HL-60 (cell line): ENCODE measurements at regions not wholly inside any gene's neighbourhood (a gene's known extent, or its start where the extent isn't known, plus 50 kb on each side); places are given as distances from the start of the nearest gene placed in this dataset.

ENCODE experiments used
- DNase-seq, 2 experiments: peaks; one replicate each; pipeline ENCODE4 v3.0.0-alpha.2; 2010 to 2020; ENCODE audit warnings: low read depth in 1 of 2, low spot score in 1 of 2
- H3K27ac ChIP-seq: fragments of 250-450 bp; sonication (Bioruptor Pico); replicated peaks from 2 replicates; pipeline ENCODE4 v1.5.1; 2020; ENCODE audit warnings: mild to moderate bottlenecking, moderate library complexity
- H3K27me3 ChIP-seq: fragments of 250-450 bp; sonication (Bioruptor Pico); 2 replicates; pipeline ENCODE4 v1.5.1; 2021; ENCODE audit warnings: mild to moderate bottlenecking, moderate library complexity; ENCODE audit not compliant: insufficient read depth, poor library complexity, severe bottlenecking
- H3K4me3 ChIP-seq: replicated peaks from 2 replicates; pipeline ENCODE4 v1.5.1; 2011; ENCODE audit warnings: mild to moderate bottlenecking, control low read depth, low read length; ENCODE audit not compliant: insufficient read depth
- GABPA ChIP-seq: IDR thresholded peaks from 2 replicates; pipeline ENCODE4 v1.6.1; 2012; ENCODE audit warnings: low read depth
- POLR2AphosphoS5 ChIP-seq: IDR thresholded peaks from 2 replicates; pipeline ENCODE4 v1.6.1; 2012; ENCODE audit warnings: low read depth
- SPI1 ChIP-seq: IDR thresholded peaks from 2 replicates; pipeline ENCODE4 v1.6.1; 2012; ENCODE audit warnings: low read depth, mild to moderate bottlenecking, borderline replicate concordance
- TF ChIP-seq, protein P1 (sequence below): IDR thresholded peaks from one replicate; pipeline ENCODE4 v1.5.1; 2011; ENCODE audit warnings: low read length, control low read depth, inconsistent platforms; ENCODE audit not compliant: insufficient read depth
- TF ChIP-seq, protein P2 (sequence below): IDR thresholded peaks from 2 replicates; pipeline ENCODE4 v1.6.1; 2012; ENCODE audit warnings: low read depth; ENCODE audit not compliant: insufficient replicate concordance

DNA sequence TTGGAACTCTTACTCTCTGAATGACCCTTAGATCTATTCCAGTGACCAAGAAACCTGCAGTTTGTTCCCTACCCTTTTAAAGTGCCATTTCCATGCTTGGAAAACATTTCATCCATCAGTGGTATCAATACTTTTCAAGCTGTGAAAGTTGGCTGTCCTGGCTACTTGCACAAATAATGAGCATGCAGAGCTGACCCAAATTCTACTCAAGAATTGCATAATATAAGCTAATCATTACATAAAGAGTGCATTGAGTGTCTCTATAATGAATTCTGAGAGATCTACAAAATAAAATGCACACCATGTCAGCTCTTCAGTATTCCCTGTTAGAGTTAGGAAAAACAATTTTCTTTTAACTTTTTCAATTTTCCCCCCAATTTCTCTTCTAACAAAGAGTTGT lies 181.3 kb upstream of the HS3ST5 start:
- H3K4me3 ChIP-seq: no peak overlapping the region
- H3K27me3 ChIP-seq: no peaks in the 10 kb centered on the region
- no peak for DNase-seq
- no peak overlapping the region for H3K27ac ChIP-seq
- TF ChIP-seq SPI1 (no peak), GABPA (no peak), POLR2AphosphoS5 (no peak)
- TF ChIP-seq, protein P1, sequence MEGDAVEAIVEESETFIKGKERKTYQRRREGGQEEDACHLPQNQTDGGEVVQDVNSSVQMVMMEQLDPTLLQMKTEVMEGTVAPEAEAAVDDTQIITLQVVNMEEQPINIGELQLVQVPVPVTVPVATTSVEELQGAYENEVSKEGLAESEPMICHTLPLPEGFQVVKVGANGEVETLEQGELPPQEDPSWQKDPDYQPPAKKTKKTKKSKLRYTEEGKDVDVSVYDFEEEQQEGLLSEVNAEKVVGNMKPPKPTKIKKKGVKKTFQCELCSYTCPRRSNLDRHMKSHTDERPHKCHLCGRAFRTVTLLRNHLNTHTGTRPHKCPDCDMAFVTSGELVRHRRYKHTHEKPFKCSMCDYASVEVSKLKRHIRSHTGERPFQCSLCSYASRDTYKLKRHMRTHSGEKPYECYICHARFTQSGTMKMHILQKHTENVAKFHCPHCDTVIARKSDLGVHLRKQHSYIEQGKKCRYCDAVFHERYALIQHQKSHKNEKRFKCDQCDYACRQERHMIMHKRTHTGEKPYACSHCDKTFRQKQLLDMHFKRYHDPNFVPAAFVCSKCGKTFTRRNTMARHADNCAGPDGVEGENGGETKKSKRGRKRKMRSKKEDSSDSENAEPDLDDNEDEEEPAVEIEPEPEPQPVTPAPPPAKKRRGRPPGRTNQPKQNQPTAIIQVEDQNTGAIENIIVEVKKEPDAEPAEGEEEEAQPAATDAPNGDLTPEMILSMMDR: no peak
- TF ChIP-seq, protein P2, sequence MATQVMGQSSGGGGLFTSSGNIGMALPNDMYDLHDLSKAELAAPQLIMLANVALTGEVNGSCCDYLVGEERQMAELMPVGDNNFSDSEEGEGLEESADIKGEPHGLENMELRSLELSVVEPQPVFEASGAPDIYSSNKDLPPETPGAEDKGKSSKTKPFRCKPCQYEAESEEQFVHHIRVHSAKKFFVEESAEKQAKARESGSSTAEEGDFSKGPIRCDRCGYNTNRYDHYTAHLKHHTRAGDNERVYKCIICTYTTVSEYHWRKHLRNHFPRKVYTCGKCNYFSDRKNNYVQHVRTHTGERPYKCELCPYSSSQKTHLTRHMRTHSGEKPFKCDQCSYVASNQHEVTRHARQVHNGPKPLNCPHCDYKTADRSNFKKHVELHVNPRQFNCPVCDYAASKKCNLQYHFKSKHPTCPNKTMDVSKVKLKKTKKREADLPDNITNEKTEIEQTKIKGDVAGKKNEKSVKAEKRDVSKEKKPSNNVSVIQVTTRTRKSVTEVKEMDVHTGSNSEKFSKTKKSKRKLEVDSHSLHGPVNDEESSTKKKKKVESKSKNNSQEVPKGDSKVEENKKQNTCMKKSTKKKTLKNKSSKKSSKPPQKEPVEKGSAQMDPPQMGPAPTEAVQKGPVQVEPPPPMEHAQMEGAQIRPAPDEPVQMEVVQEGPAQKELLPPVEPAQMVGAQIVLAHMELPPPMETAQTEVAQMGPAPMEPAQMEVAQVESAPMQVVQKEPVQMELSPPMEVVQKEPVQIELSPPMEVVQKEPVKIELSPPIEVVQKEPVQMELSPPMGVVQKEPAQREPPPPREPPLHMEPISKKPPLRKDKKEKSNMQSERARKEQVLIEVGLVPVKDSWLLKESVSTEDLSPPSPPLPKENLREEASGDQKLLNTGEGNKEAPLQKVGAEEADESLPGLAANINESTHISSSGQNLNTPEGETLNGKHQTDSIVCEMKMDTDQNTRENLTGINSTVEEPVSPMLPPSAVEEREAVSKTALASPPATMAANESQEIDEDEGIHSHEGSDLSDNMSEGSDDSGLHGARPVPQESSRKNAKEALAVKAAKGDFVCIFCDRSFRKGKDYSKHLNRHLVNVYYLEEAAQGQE: no peak

DNA sequence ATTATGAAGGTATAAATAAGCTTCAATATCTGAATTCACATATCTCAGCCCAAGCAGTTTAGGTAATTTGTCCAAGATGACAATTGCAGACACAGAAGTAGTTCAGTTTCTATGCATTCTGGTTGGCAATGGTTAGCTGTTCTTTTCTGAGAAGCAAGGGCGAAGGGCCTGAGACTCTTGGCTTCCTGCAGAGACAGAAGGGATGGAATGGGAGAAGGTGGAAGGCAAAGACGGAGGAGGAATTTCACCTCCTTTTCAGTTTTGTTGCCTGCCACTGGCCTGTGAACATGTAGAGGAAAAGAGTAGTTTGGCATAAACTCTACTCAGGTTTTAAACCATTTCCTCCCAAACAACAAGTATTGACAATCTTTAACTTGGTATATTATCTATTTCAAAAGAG lies 180.7 kb upstream of the HS3ST5 start:
- no peak for TF ChIP-seq SPI1
- TF ChIP-seq, protein P2: no peak
- TF ChIP-seq GABPA: no peak
- TF ChIP-seq, protein P1: no peak
- no peak for TF ChIP-seq POLR2AphosphoS5

DNA sequence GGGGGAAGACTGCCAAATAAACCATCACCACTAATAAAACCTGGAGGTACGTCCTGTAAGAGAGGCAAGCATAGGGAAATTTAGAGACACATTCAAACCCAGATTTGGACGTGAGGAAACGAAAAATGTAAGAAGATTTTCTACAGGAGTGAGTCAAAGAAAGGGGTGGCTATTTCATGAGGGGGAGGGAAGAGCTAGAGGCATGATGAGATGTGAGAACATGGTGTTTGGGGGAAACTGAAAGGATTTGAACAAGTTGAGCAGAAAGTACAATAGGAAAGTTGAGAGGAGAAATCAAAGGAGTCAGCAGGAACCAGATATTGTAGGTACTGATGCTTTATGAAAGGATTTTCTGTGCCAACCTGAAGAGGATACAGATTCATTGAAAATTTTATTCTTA lies 179.1 kb upstream of the HS3ST5 start:
- H3K27me3 ChIP-seq: no peaks in the 10 kb centered on the region
- H3K27ac ChIP-seq: no peak overlapping the region
- TF ChIP-seq POLR2AphosphoS5 (no peak), GABPA (no peak), SPI1 (no peak)
- TF ChIP-seq, protein P2: no peak
- TF ChIP-seq, protein P1: no peak
- DNase-seq: no peak
- no peak overlapping the region for H3K4me3 ChIP-seq

More for the DNA sequence above, 180.7 kb upstream of the HS3ST5 start:
- H3K4me3 ChIP-seq: no peak overlapping the region
- H3K27ac ChIP-seq: no peak overlapping the region
- no peaks in the 10 kb centered on the region for H3K27me3 ChIP-seq
- DNase-seq: no peak
